ENCODE measurements at regions not wholly inside any gene's neighbourhood (a gene's known extent, or its start where the extent isn't known, plus 50 kb on each side); places are given as distances from the start of the nearest gene placed in this dataset.

GRCh38 chr4:57504797-57505530 lies 394.8 kb upstream of the IGFBP7 start:
- H3K4me3 ChIP-seq (replicated peaks in 1 of 2; ENCODE audit: low read depth in 2 of 2, low read length in 2 of 2): no peak overlapping the region
- no peak for TF ChIP-seq CTCF (IDR thresholded peaks at IDR 0.05; ENCODE audit: low read depth, low read length)
- DNase-seq (ENCODE audit: low read depth in 2 of 2): no peak

- H3K4me3 ChIP-seq (replicated peaks in 1 of 2; ENCODE audit: low read depth in 2 of 2, low read length in 2 of 2): no peak overlapping the region
- no peak for DNase-seq (ENCODE audit: low read depth in 2 of 2)
- TF ChIP-seq CTCF (IDR thresholded peaks at IDR 0.05; ENCODE audit: low read depth, low read length): no peak
Observed at GRCh38 chr4:57504139-57504538, 394.0 kb upstream of the IGFBP7 start.

GRCh38 chr4:57501720-57502119 lies 391.5 kb upstream of the IGFBP7 start:
- H3K4me3 ChIP-seq (replicated peaks in 1 of 2; ENCODE audit: low read depth in 2 of 2, low read length in 2 of 2): no peak overlapping the region
- no peak for TF ChIP-seq CTCF (IDR thresholded peaks at IDR 0.05; ENCODE audit: low read depth, low read length)
- peak; percentile 18 to 19 for DNase-seq (ENCODE audit: low read depth in 2 of 2)

GRCh38 chr4:57499786-57500185 lies 389.6 kb upstream of the IGFBP7 start:
- TF ChIP-seq CTCF (IDR thresholded peaks at IDR 0.05; ENCODE audit: low read depth, low read length): no peak
- peak in 1 of 2 donors; percentile 12 for DNase-seq (ENCODE audit: low read depth in 2 of 2)
- H3K4me3 ChIP-seq (replicated peaks in 1 of 2; ENCODE audit: low read depth in 2 of 2, low read length in 2 of 2): no peak overlapping the region

- TF ChIP-seq CTCF (IDR thresholded peaks at IDR 0.05; ENCODE audit: low read depth, low read length): no peak
- no peak for DNase-seq (ENCODE audit: low read depth in 2 of 2)
- H3K4me3 ChIP-seq (replicated peaks in 1 of 2; ENCODE audit: low read depth in 2 of 2, low read length in 2 of 2): no peak overlapping the region
Observed at GRCh38 chr4:57498251-57498650, 388.1 kb upstream of the IGFBP7 start.

GRCh38 chr4:57496697-57497471 lies 386.7 kb upstream of the IGFBP7 start:
- H3K4me3 ChIP-seq (replicated peaks in 1 of 2; ENCODE audit: low read depth in 2 of 2, low read length in 2 of 2): no peak overlapping the region
- TF ChIP-seq CTCF (IDR thresholded peaks at IDR 0.05; ENCODE audit: low read depth, low read length): no peak
- DNase-seq (ENCODE audit: low read depth in 2 of 2): no peak

All from cardiac fibroblast (primary cell).